ENCODE measurements at regions not wholly inside any gene's neighbourhood (a gene's known extent, or its start where the extent isn't known, plus 50 kb on each side); places are given as distances from the start of the nearest gene placed in this dataset.

- no peak overlapping the region for H3K27ac ChIP-seq (ENCODE audit: extremely low read length, insufficient read depth, low read length)
- no peaks in the 10 kb centered on the region for H3K79me2 ChIP-seq (ENCODE audit: insufficient read depth, low read length)
- ChIA-PET POLR2A (no interaction called here), CTCF (ENCODE audit: low intra/inter-chr PET ratio, low total read pairs) (no interaction called here)
- no peaks in the 10 kb centered on the region for H4K20me1 ChIP-seq (ENCODE audit: insufficient read depth, low read length)
- H3K9ac ChIP-seq (ENCODE audit: insufficient read depth, low read depth, low read length): no peak overlapping the region
- H2AFZ ChIP-seq (ENCODE audit: low read length): no peak overlapping the region
- FAIRE-seq (no peak), ATAC-seq (no peak), DNase-seq (ENCODE audit: low spot score) (no peak)
- no peaks in the 10 kb centered on the region for H3K4me1 ChIP-seq (ENCODE audit: insufficient read depth, low read length)
- no peaks in the 10 kb centered on the region for H3K9me3 ChIP-seq (ENCODE audit: low read length)
- no TSS peak for BruUV-seq (replicated peaks)
- TF ChIP-seq PITX1 (CRISPR knock-in tag; IDR thresholded peaks at IDR 0.05) (no peak), HHEX (CRISPR knock-in tag; IDR thresholded peaks at IDR 0.05) (no peak), ATF7 (IDR thresholded peaks at IDR 0.05) (no peak), ATF7 (CRISPR knock-in tag; IDR thresholded peaks at IDR 0.05) (no peak), ZNF383 (CRISPR knock-in tag; IDR thresholded peaks at IDR 0.05; ENCODE audit: borderline replicate concordance) (no peak), PHB2 (IDR thresholded peaks at IDR 0.05; ENCODE audit: partially characterized antibody) (no peak), ZBTB33 (CRISPR knock-in tag; IDR thresholded peaks at IDR 0.05) (no peak), ZNF839 (CRISPR knock-in tag; IDR thresholded peaks at IDR 0.05; ENCODE audit: borderline replicate concordance) (no peak), ZMAT5 (CRISPR knock-in tag; IDR thresholded peaks at IDR 0.05; ENCODE audit: borderline replicate concordance, low read depth) (no peak), ZNF556 (CRISPR knock-in tag; IDR thresholded peaks at IDR 0.05; ENCODE audit: borderline replicate concordance) (no peak), ZNF777 (CRISPR knock-in tag; IDR thresholded peaks at IDR 0.05) (no peak), NFIB (CRISPR knock-in tag; IDR thresholded peaks at IDR 0.05; ENCODE audit: borderline replicate concordance) (no peak)
- no peak overlapping the region for H3K4me2 ChIP-seq (ENCODE audit: low read depth, low read length)
- no peaks in the 10 kb centered on the region for H3K36me3 ChIP-seq (replicated peaks in 1 of 2; ENCODE audit: control insufficient read depth in 1 of 2, insufficient read depth in 2 of 2, low read length in 2 of 2)
- in situ Hi-C loops (cut with HindIII; ENCODE audit: extremely low pct_ligation_motif_present, low pct_unique_long_range_greater_than_20kb): no loop called here
- intact Hi-C loops (cut with micrococcal nuclease; ENCODE audit: unreplicated experiment): no loop called here
- H3K27me3 ChIP-seq (ENCODE audit: control insufficient read depth in 1 of 2, insufficient read depth in 2 of 2, low read length in 2 of 2): no peaks in the 10 kb centered on the region
- H3K4me3 ChIP-seq (replicated peaks in 1 of 3; ENCODE audit: insufficient read depth in 1 of 3, low read depth in 2 of 3, low read length in 3 of 3): no peak overlapping the region
Observed at GRCh38 chrX:11888421-11888820, 130.4 kb downstream of the MSL3 start.

Data from HepG2 (cell line).